SK-N-SH (cell line): ENCODE measurements at regions not wholly inside any gene's neighbourhood (a gene's known extent, or its start where the extent isn't known, plus 50 kb on each side); places are given as distances from the start of the nearest gene placed in this dataset.

Source experiments
- CTCF ChIA-PET: fragments of 300-600, 350-600 bp; formaldehyde crosslinking; extraction: SDS; loops from one replicate; lab custom pipeline; 2021; lab: Yijun Ruan, JAX
- POLR2A ChIA-PET: fragments of 350-600 bp; sonication (Branson Sonifier 250); formaldehyde crosslinking; extraction: SDS; loops from one replicate; lab custom pipeline; 2020; ENCODE audit warnings: antibody characterized with exemption, inconsistent platforms; lab: Yijun Ruan, JAX
- DNase-seq: peaks from one replicate; pipeline ENCODE4 v3.0.0; 2012
- H2AFZ ChIP-seq: fragments of 200-600 bp; sonication (generic); 2 replicates; pipeline ENCODE4 v1.8.1; 2016; ENCODE audit warnings: antibody characterized with exemption, mild to moderate bottlenecking, low read depth
- H3F3A ChIP-seq: fragments of 200-600 bp; sonication (generic); replicated peaks from 2 replicates; pipeline ENCODE3; 2016; ENCODE audit warnings: antibody characterized with exemption, mild to moderate bottlenecking; ENCODE audit not compliant: insufficient read depth
- H3K27ac ChIP-seq, 2 experiments: fragments of 200-500 bp in 1 of 2; fragments of 200-600 bp in 1 of 2; sonication (Bioruptor generic) in 1 of 2; sonication (generic), shearing (Covaris generic) in 1 of 2; 2 replicates each; pipeline versions ENCODE4 v1.5.1 to v1.6.1; 2014 to 2016; ENCODE audit warnings: low read depth in 2 of 2, inconsistent platforms in 1 of 2, low read length in 1 of 2, mild to moderate bottlenecking in 1 of 2, mixed read lengths in 1 of 2
- H3K27me3 ChIP-seq: fragments of 200-600 bp; sonication (generic), shearing (Covaris generic); 2 replicates; pipeline ENCODE4 v1.6.1; 2016; ENCODE audit warnings: mixed run types; ENCODE audit not compliant: insufficient read depth
- H3K36me3 ChIP-seq, 2 experiments: fragments of 200-500 bp in 1 of 2; fragments of 200-600 bp in 1 of 2; sonication (Bioruptor generic) in 1 of 2; sonication (generic) in 1 of 2; replicated peaks in 1 of 2; 2 replicates each; pipeline versions ENCODE3 to v1.5.1; 2014 to 2016; ENCODE audit warnings: low read length in 1 of 2, mild to moderate bottlenecking in 1 of 2; ENCODE audit not compliant: insufficient read depth in 2 of 2, control insufficient read depth in 1 of 2
- H3K4me1 ChIP-seq, 2 experiments: fragments of 200-500 bp in 1 of 2; fragments of 200-600 bp in 1 of 2; sonication (Bioruptor generic) in 1 of 2; sonication (generic), shearing (Covaris generic) in 1 of 2; 2 replicates each; pipeline versions ENCODE4 v1.5.1 to v1.6.1; 2014 to 2016; ENCODE audit warnings: low read depth in 1 of 2, low read length in 1 of 2, mixed run types in 1 of 2; ENCODE audit not compliant: insufficient read depth in 2 of 2, control insufficient read depth in 1 of 2
- H3K4me2 ChIP-seq: fragments of 200-600 bp; sonication (generic), shearing (Covaris generic); 2 replicates; pipeline ENCODE4 v1.6.1; 2017; ENCODE audit warnings: mixed run types
- H3K4me3 ChIP-seq, 2 experiments: fragments of 200-500 bp in 1 of 2; fragments of 200-600 bp in 1 of 2; sonication (Bioruptor generic) in 1 of 2; sonication (generic), shearing (Covaris generic) in 1 of 2; 2 replicates each; pipeline versions ENCODE4 v1.5.1 to v1.8.1; 2014 to 2016; ENCODE audit warnings: low read depth in 2 of 2, inconsistent platforms in 1 of 2, low read length in 1 of 2, mild to moderate bottlenecking in 1 of 2, mixed read lengths in 1 of 2, moderate library complexity in 1 of 2
- H3K79me2 ChIP-seq: fragments of 200-600 bp; sonication (generic); 2 replicates; pipeline ENCODE4 v1.8.1; 2017; ENCODE audit warnings: mild to moderate bottlenecking; ENCODE audit not compliant: insufficient read depth
- H3K9ac ChIP-seq: fragments of 200-600 bp; sonication (generic); 2 replicates; pipeline ENCODE4 v1.6.1; 2017; ENCODE audit warnings: mixed run types
- H3K9me2 ChIP-seq: fragments of 200-600 bp; sonication (generic); 2 replicates; pipeline ENCODE4 v1.6.1; 2017; ENCODE audit warnings: mixed run types
- H3K9me3 ChIP-seq: fragments of 200-600 bp; sonication (generic); 2 replicates; pipeline ENCODE4 v1.6.1; 2017; ENCODE audit warnings: mixed run types, mild to moderate bottlenecking, moderate library complexity
- H4K20me1 ChIP-seq: fragments of 200-600 bp; sonication (generic); 2 replicates; pipeline ENCODE4 v1.6.1; 2017; ENCODE audit warnings: mild to moderate bottlenecking, mixed run types; ENCODE audit not compliant: insufficient read depth
- CHD2 ChIP-seq: fragments of 150-350 bp; IDR thresholded peaks from 2 replicates; pipeline ENCODE4 v1.6.1; 2018; ENCODE audit warnings: low read length; ENCODE audit not compliant: partially characterized antibody
- FOXM1 ChIP-seq: IDR thresholded peaks from 2 replicates; pipeline ENCODE4 v1.4.0; 2012; ENCODE audit warnings: low read depth, mild to moderate bottlenecking
- GABPA ChIP-seq: IDR thresholded peaks from 2 replicates; pipeline ENCODE4 v1.4.0; 2012; ENCODE audit warnings: low read depth, mild to moderate bottlenecking
- GATA2 ChIP-seq: sonication (generic); formaldehyde crosslinking; IDR thresholded peaks from 2 replicates; pipeline ENCODE4 v1.5.0; 2020; ENCODE audit warnings: mild to moderate bottlenecking, missing genetic modification reagents
- JUND ChIP-seq: IDR thresholded peaks from 2 replicates; pipeline ENCODE4 v1.4.0; 2012
- MEF2A ChIP-seq: IDR thresholded peaks from 2 replicates; pipeline ENCODE4 v1.4.0; 2012; ENCODE audit warnings: low read depth, borderline replicate concordance
- NFIC ChIP-seq: IDR thresholded peaks from 2 replicates; pipeline ENCODE4 v1.4.0; 2012; ENCODE audit warnings: borderline replicate concordance
- RXRA ChIP-seq: IDR thresholded peaks from 2 replicates; pipeline ENCODE4 v1.4.0; 2012; ENCODE audit warnings: low read depth, mild to moderate bottlenecking, borderline replicate concordance
- SIN3A ChIP-seq: IDR thresholded peaks from 2 replicates; pipeline ENCODE4 v1.6.1; 2012; ENCODE audit warnings: low read depth, mild to moderate bottlenecking, low read length, moderate library complexity, borderline replicate concordance
- SMC3 ChIP-seq: IDR thresholded peaks from 2 replicates; pipeline ENCODE4 v1.6.1; 2012; ENCODE audit warnings: low read depth, low read length, improper control_type of control experiment
- TAF1 ChIP-seq: IDR thresholded peaks from 2 replicates; pipeline ENCODE4 v1.6.1; 2012; ENCODE audit warnings: low read depth, mild to moderate bottlenecking, low read length, moderate library complexity, borderline replicate concordance
- TEAD4 ChIP-seq: IDR thresholded peaks from 2 replicates; pipeline ENCODE4 v1.4.0; 2012; ENCODE audit warnings: mild to moderate bottlenecking, borderline replicate concordance; ENCODE audit not compliant: insufficient read depth
- YY1 ChIP-seq: IDR thresholded peaks from 2 replicates; pipeline ENCODE4 v1.4.0; 2012; ENCODE audit warnings: low read depth, mild to moderate bottlenecking
- WGBS: methylation state at CpG from one replicate; pipeline ENCODE4 v1.1.6; 2017; ENCODE audit warnings: low lambda C conversion rate; 5-methylcytosine and 5-hydroxymethylcytosine counted together
- TF ChIP-seq, protein P1 (sequence below): IDR thresholded peaks from 2 replicates; pipeline ENCODE4 v1.4.0; 2012; ENCODE audit warnings: low read depth, borderline replicate concordance
- TF ChIP-seq, protein P2 (sequence below): IDR thresholded peaks from 2 replicates; pipeline ENCODE4 v1.4.0; 2012; ENCODE audit warnings: low read depth, borderline replicate concordance
- TF ChIP-seq, protein P3 (sequence below): IDR thresholded peaks from 2 replicates; pipeline ENCODE4 v1.4.0; 2012; ENCODE audit warnings: low read depth
- TF ChIP-seq, protein P4 (sequence below): fragments of 150-350 bp; IDR thresholded peaks from 2 replicates; pipeline ENCODE4 v1.6.1; 2016; ENCODE audit warnings: mild to moderate bottlenecking, low read depth, low read length
- TF ChIP-seq, protein P5 (sequence below): IDR thresholded peaks from 2 replicates; pipeline ENCODE4 v1.6.1; 2012; ENCODE audit warnings: mild to moderate bottlenecking, low read depth, low read length, moderate library complexity

DNA sequence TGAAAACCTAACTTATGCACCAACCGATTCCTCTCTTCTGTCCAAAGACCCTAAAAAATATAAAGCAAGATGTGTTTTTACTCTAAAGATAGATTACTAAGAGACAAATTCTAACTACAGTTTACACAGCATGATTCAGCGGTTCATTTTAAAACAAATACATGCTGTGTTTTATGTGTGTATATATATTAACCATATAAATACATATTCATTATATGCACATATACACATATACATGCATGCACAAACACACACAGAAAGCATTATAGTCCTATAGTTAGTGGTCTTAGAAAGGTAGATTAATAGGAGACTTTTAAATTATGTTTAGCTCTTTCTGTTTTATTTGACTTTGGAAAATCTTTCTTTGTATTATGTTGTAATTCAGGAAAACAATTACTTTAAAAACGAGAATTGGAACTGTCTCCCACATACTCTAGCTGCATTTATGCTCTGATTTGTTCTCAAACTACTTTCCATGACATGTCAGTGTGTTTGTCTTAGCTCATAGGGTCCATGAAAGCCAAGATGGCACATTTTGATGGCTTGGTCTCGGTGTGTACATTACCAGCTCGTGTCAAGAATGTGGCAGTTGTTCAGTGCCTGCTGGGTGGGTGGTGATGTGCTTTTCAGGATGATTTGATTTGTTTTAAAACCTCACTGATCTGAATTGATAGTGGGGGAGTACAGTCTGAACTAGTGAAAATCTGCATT lies 548.8 kb upstream of the SALL1 start:
- CTCF ChIA-PET, result interaction anchor here (0.9 to 1.3 kb wide), 3 partner anchors 9 to 45 kb away, joined by 3 to 7 read pairs (median 3); no protein-coding TSS in a partner anchor
- no peaks in the 10 kb centered on the region for H3K9me2 ChIP-seq

More for the DNA sequence above, 548.8 kb upstream of the SALL1 start:
- no peak overlapping the region for H3K4me2 ChIP-seq
- no peaks in the 10 kb centered on the region for H3K9me3 ChIP-seq
- no peak for TF ChIP-seq YY1
- TF ChIP-seq SIN3A, result no peak
- TF ChIP-seq GABPA, result no peak
- TF ChIP-seq, protein P1, sequence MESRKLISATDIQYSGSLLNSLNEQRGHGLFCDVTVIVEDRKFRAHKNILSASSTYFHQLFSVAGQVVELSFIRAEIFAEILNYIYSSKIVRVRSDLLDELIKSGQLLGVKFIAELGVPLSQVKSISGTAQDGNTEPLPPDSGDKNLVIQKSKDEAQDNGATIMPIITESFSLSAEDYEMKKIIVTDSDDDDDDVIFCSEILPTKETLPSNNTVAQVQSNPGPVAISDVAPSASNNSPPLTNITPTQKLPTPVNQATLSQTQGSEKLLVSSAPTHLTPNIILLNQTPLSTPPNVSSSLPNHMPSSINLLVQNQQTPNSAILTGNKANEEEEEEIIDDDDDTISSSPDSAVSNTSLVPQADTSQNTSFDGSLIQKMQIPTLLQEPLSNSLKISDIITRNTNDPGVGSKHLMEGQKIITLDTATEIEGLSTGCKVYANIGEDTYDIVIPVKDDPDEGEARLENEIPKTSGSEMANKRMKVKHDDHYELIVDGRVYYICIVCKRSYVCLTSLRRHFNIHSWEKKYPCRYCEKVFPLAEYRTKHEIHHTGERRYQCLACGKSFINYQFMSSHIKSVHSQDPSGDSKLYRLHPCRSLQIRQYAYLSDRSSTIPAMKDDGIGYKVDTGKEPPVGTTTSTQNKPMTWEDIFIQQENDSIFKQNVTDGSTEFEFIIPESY, result no peak
- TF ChIP-seq TEAD4, result no peak
- no peak for TF ChIP-seq RXRA
- TF ChIP-seq SMC3, result no peak
- TF ChIP-seq NFIC, result no peak
- TF ChIP-seq MEF2A, result no peak
- no peak for TF ChIP-seq FOXM1
- TF ChIP-seq GATA2, result no peak
- TF ChIP-seq, protein P2, sequence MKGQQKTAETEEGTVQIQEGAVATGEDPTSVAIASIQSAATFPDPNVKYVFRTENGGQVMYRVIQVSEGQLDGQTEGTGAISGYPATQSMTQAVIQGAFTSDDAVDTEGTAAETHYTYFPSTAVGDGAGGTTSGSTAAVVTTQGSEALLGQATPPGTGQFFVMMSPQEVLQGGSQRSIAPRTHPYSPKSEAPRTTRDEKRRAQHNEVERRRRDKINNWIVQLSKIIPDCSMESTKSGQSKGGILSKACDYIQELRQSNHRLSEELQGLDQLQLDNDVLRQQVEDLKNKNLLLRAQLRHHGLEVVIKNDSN, result no peak
- TF ChIP-seq, protein P3, sequence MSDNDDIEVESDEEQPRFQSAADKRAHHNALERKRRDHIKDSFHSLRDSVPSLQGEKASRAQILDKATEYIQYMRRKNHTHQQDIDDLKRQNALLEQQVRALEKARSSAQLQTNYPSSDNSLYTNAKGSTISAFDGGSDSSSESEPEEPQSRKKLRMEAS, result no peak
- no peak for TF ChIP-seq JUND
- TF ChIP-seq, protein P4, sequence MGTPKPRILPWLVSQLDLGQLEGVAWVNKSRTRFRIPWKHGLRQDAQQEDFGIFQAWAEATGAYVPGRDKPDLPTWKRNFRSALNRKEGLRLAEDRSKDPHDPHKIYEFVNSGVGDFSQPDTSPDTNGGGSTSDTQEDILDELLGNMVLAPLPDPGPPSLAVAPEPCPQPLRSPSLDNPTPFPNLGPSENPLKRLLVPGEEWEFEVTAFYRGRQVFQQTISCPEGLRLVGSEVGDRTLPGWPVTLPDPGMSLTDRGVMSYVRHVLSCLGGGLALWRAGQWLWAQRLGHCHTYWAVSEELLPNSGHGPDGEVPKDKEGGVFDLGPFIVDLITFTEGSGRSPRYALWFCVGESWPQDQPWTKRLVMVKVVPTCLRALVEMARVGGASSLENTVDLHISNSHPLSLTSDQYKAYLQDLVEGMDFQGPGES, result no peak
- TF ChIP-seq CHD2, result no peak
- no peak for TF ChIP-seq TAF1
- TF ChIP-seq, protein P5, sequence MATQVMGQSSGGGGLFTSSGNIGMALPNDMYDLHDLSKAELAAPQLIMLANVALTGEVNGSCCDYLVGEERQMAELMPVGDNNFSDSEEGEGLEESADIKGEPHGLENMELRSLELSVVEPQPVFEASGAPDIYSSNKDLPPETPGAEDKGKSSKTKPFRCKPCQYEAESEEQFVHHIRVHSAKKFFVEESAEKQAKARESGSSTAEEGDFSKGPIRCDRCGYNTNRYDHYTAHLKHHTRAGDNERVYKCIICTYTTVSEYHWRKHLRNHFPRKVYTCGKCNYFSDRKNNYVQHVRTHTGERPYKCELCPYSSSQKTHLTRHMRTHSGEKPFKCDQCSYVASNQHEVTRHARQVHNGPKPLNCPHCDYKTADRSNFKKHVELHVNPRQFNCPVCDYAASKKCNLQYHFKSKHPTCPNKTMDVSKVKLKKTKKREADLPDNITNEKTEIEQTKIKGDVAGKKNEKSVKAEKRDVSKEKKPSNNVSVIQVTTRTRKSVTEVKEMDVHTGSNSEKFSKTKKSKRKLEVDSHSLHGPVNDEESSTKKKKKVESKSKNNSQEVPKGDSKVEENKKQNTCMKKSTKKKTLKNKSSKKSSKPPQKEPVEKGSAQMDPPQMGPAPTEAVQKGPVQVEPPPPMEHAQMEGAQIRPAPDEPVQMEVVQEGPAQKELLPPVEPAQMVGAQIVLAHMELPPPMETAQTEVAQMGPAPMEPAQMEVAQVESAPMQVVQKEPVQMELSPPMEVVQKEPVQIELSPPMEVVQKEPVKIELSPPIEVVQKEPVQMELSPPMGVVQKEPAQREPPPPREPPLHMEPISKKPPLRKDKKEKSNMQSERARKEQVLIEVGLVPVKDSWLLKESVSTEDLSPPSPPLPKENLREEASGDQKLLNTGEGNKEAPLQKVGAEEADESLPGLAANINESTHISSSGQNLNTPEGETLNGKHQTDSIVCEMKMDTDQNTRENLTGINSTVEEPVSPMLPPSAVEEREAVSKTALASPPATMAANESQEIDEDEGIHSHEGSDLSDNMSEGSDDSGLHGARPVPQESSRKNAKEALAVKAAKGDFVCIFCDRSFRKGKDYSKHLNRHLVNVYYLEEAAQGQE, result no peak
- H3K4me1 ChIP-seq, result no peaks in the 10 kb centered on the region
- POLR2A ChIA-PET, result no interaction called here
- no peaks in the 10 kb centered on the region for H4K20me1 ChIP-seq
- no peak for DNase-seq
- WGBS, result 32% methylated on average over 5 of the region's 5 CpGs
- H3K27me3 ChIP-seq, result no peaks in the 10 kb centered on the region
- H2AFZ ChIP-seq, result no peak overlapping the region
- H3K4me3 ChIP-seq, result no peak overlapping the region
- no peak overlapping the region for H3K27ac ChIP-seq
- H3F3A ChIP-seq, result no peaks in the 10 kb centered on the region
- no peaks in the 10 kb centered on the region for H3K36me3 ChIP-seq
- H3K79me2 ChIP-seq, result no peaks in the 10 kb centered on the region
- H3K9ac ChIP-seq, result no peak overlapping the region
